ENCODE measurements at regions not wholly inside any gene's neighbourhood (a gene's known extent, or its start where the extent isn't known, plus 50 kb on each side); places are given as distances from the start of the nearest gene placed in this dataset.

DNA sequence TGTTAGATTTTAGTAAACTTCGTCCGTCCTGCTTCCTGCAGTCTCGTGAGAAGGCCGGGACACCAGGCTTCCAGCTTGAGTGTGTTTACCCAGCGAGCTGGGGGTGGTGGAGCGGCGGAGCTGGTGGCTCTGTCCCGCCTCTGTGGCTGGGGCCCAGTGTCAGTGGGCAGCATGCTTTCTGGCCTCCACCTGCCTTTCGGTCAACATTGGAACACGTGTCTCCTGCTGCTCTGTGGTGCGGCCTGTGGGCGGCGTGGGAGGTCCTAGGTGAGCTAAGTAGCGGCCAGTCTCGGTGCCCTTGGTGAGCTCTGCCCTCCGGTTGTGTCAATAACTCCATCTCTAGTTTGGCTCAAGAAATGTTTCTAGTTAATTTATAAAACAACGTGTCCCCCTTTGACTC lies 125.9 kb downstream of the GADD45G start:
- Histone ChIP-seq H3K4me3 (no peak overlapping the region), H3K27me3 (no peaks in the 10 kb centered on the region), H3K4me1 (ENCODE audit: low read depth) (peaks cover 16% of the 10 kb centered on the region), H3K27ac (no peak overlapping the region), H3K36me3 (no peaks in the 10 kb centered on the region), H3K9me3 (ENCODE audit: low read depth) (no peaks in the 10 kb centered on the region)
- DNase-seq (ENCODE audit: low read depth in 1 of 2, low spot score in 1 of 2) = no peak
- TF ChIP-seq, protein P1, sequence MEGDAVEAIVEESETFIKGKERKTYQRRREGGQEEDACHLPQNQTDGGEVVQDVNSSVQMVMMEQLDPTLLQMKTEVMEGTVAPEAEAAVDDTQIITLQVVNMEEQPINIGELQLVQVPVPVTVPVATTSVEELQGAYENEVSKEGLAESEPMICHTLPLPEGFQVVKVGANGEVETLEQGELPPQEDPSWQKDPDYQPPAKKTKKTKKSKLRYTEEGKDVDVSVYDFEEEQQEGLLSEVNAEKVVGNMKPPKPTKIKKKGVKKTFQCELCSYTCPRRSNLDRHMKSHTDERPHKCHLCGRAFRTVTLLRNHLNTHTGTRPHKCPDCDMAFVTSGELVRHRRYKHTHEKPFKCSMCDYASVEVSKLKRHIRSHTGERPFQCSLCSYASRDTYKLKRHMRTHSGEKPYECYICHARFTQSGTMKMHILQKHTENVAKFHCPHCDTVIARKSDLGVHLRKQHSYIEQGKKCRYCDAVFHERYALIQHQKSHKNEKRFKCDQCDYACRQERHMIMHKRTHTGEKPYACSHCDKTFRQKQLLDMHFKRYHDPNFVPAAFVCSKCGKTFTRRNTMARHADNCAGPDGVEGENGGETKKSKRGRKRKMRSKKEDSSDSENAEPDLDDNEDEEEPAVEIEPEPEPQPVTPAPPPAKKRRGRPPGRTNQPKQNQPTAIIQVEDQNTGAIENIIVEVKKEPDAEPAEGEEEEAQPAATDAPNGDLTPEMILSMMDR (IDR thresholded peaks at IDR 0.05; ENCODE audit: low read depth, low read length) = no peak

DNA sequence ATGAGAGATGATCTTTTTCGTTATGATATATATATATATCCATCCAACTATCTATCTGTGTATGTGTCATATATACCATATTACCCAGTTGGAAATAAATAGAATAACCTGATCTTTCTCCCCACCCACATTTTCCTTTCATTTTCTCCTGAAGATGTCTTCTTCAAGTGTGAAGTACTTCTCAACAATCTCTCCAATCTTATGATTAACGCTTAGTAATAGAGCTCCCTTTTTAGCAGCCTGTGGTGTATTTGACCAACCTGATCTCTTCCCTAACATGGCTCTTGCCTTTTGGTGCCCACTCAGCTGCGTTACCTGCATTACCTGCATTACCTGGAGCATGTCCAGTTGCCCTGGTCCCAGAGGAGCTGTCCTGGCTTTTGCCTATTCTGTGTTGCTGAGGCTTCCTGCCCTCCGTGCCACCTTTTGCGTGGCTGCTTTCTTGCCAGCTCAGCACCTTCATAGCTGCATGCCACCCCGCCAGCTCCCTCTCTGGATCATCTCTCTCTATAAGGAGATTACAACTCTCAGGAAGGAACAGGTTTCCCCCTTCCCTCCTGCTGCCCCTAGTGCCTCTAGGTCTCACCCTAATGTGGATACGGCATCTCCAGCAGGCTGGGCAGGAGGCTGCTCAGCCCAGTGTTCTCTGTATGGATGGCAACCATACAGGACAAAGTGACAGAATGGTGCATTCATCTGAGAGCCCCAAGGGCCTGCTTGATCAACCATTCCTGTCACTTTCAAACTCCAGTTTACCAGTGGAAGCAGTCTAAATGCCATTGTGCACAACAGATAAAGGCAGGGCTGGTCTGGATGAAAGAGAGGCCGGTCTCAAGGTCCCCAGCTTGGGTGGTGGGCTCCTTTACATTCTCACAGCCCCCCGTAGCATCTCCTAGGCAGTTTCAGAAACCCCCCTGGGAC lies 126.7 kb downstream of the GADD45G start:
- TF ChIP-seq, protein P1 (IDR thresholded peaks at IDR 0.05; ENCODE audit: low read depth, low read length) = no peak
- DNase-seq (ENCODE audit: low read depth in 1 of 2, low spot score in 1 of 2) = no peak
- Histone ChIP-seq H3K27me3 (no peaks in the 10 kb centered on the region), H3K9me3 (ENCODE audit: low read depth) (no peaks in the 10 kb centered on the region), H3K36me3 (no peaks in the 10 kb centered on the region), H3K4me3 (no peak overlapping the region), H3K4me1 (ENCODE audit: low read depth) (peaks cover 16% of the 10 kb centered on the region), H3K27ac (peak overlapping the region; percentile 55)

DNA sequence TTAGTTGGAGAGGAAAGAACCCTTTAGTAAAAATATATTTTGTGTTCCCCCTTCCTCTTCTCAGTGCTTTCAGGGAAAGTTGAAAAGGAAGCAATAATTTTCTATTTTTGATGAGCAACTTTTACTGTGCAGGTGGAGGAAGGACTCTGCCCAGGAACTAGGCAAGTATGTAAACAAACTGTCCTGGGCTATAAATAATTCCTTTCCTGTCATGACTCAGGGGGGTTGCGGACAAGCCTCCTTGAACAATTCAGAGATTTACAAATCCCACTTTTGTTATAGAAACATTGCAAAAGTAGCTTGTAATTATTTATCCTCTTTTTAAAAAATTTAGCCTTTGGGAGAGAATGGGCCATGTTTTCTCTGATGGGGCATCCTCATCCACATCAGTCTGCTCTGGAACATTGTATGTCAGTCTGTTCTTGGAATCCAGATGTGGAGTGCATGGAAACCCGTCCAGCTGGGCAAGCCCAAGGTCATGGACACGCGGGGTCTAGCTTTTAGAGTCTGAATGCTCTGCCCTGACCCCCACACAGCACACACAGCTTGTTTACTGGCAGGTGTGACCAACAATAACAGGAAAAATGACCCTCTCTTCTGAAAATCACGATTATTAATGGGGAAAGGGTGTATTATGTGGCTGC lies 127.6 kb downstream of the GADD45G start:
- TF ChIP-seq, protein P1 (IDR thresholded peaks at IDR 0.05; ENCODE audit: low read depth, low read length) = no peak
- no peak for DNase-seq (ENCODE audit: low read depth in 1 of 2, low spot score in 1 of 2)

DNA sequence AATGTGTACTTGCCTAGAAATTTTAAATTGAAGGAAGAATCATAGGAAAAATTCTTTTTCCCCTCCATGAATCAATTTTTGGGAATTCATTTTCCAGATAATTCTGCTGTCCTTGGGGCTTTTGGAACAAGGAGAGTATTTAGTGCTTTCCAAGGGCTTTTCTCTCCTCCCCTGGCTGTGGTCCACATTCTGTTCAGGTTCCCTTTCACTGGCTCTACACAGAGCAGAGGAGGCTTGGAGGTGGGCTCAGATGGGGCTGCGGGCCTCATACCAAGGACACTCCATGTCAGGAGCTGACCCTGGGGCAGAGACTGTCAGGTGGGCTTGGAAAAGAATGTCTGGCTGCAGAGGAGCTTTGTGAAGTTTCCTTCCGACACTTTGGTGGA lies 128.1 kb downstream of the GADD45G start:
- Histone ChIP-seq H3K27me3 (no peaks in the 10 kb centered on the region), H3K36me3 (no peaks in the 10 kb centered on the region), H3K27ac (no peak overlapping the region), H3K9me3 (ENCODE audit: low read depth) (no peaks in the 10 kb centered on the region), H3K4me3 (no peak overlapping the region), H3K4me1 (ENCODE audit: low read depth) (peaks cover 16% of the 10 kb centered on the region)
- no peak for DNase-seq (ENCODE audit: low read depth in 1 of 2, low spot score in 1 of 2)
- TF ChIP-seq, protein P1 (IDR thresholded peaks at IDR 0.05; ENCODE audit: low read depth, low read length) = no peak

More for the DNA sequence above, 127.6 kb downstream of the GADD45G start:
- no peak overlapping the region for H3K4me3 ChIP-seq
- no peaks in the 10 kb centered on the region for H3K36me3 ChIP-seq
- no peaks in the 10 kb centered on the region for H3K9me3 ChIP-seq (ENCODE audit: low read depth)
- H3K27ac ChIP-seq = peak overlapping the region; percentile 55
- H3K4me1 ChIP-seq (ENCODE audit: low read depth) = peaks cover 16% of the 10 kb centered on the region
- H3K27me3 ChIP-seq = no peaks in the 10 kb centered on the region

DNA sequence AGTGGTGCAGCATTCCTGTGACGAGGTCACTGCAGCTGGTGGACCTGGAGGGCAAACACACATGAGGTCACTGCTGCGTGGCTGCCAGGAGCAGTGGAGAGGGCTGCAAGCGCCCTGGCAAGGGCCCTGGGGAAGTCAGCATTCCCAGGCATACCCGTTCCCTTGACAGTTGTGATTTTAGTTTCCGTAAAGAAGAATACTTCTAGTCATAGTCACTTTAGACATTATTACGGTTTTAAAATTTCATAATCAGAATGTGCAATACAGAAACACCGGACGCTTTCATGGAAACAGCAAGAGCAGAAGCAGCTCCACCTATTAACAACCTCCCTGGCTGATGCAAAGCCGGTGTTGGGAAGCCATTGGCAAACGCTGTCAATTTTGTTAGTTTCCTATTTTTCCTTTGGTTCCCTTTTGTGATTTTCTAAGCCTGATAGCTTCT lies 129.8 kb downstream of the GADD45G start:
- Histone ChIP-seq H3K27me3 (no peaks in the 10 kb centered on the region), H3K9me3 (ENCODE audit: low read depth) (no peaks in the 10 kb centered on the region), H3K4me1 (ENCODE audit: low read depth) (peaks cover 16% of the 10 kb centered on the region), H3K4me3 (no peak overlapping the region), H3K27ac (no peak overlapping the region), H3K36me3 (no peaks in the 10 kb centered on the region)
- TF ChIP-seq, protein P1 (IDR thresholded peaks at IDR 0.05; ENCODE audit: low read depth, low read length) = no peak
- no peak for DNase-seq (ENCODE audit: low read depth in 1 of 2, low spot score in 1 of 2)

Data from cardiac muscle cell (in vitro differentiated cells and primary cell).